Type B pancreatic cell (in vitro differentiated cells): ENCODE measurements at regions not wholly inside any gene's neighbourhood (a gene's known extent, or its start where the extent isn't known, plus 50 kb on each side); places are given as distances from the start of the nearest gene placed in this dataset.

Source experiments
- DNase-seq: peaks from one replicate; pipeline ENCODE4 v3.0.0; 2021; ENCODE audit warnings: mixed read lengths; ENCODE audit not compliant: unreplicated experiment; ENCODE audit errors: extremely low spot score
- H3K27ac Mint-ChIP-seq: 2 replicates; pipeline ENCODE4 v1.8.0; 2021; ENCODE audit warnings: mild to moderate bottlenecking, mixed read lengths
- H3K27me3 Mint-ChIP-seq: 2 replicates; pipeline ENCODE4 v1.8.0; 2021; ENCODE audit warnings: mixed read lengths
- H3K36me3 Mint-ChIP-seq: 2 replicates; pipeline ENCODE4 v1.8.0; 2021; ENCODE audit warnings: mixed read lengths
- H3K4me1 Mint-ChIP-seq: one replicate; pipeline ENCODE4 v1.8.0; 2021; ENCODE audit warnings: mixed read lengths; ENCODE audit not compliant: unreplicated experiment
- H3K4me3 Mint-ChIP-seq: 2 replicates; pipeline ENCODE4 v1.8.0; 2021; ENCODE audit warnings: mild to moderate bottlenecking, mixed read lengths
- H3K9me3 Mint-ChIP-seq: 2 replicates; pipeline ENCODE4 v1.8.0; 2021; ENCODE audit warnings: mixed read lengths
- TF ChIP-seq, protein P1 (sequence below): fragments of 200-600 bp; sonication (generic); conservative IDR thresholded peaks from 2 replicates; pipeline ENCODE4 v1.5.0; 2021; ENCODE audit warnings: antibody characterized with exemption, mild to moderate bottlenecking

DNA sequence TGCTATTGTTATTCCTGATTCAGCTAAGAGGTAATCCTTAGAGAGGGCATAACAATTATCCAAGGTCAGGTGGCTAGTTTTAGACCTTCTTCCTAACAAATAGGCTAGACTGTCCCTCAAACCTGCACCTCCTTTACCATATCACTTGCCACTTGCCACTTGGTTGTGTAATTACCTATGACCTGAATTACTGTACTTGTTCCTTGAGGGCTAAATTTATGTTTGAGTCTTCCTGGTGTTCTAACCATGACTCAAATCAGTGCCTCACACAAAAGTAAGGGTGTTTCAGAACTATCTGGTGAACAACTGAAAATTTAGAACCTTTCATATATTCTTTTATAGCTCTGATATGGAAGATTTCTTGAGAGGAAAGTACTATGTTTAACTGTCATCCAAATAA lies 365.8 kb upstream of the SEMA6D start:
- H3K9me3 Mint-ChIP-seq: no peaks in the 10 kb centered on the region
- no peaks in the 10 kb centered on the region for H3K27me3 Mint-ChIP-seq
- H3K36me3 Mint-ChIP-seq: no peaks in the 10 kb centered on the region
- TF ChIP-seq, protein P1, sequence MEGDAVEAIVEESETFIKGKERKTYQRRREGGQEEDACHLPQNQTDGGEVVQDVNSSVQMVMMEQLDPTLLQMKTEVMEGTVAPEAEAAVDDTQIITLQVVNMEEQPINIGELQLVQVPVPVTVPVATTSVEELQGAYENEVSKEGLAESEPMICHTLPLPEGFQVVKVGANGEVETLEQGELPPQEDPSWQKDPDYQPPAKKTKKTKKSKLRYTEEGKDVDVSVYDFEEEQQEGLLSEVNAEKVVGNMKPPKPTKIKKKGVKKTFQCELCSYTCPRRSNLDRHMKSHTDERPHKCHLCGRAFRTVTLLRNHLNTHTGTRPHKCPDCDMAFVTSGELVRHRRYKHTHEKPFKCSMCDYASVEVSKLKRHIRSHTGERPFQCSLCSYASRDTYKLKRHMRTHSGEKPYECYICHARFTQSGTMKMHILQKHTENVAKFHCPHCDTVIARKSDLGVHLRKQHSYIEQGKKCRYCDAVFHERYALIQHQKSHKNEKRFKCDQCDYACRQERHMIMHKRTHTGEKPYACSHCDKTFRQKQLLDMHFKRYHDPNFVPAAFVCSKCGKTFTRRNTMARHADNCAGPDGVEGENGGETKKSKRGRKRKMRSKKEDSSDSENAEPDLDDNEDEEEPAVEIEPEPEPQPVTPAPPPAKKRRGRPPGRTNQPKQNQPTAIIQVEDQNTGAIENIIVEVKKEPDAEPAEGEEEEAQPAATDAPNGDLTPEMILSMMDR: no peak
- DNase-seq: no peak
- peaks cover 6% of the 10 kb centered on the region for H3K4me1 Mint-ChIP-seq
- H3K27ac Mint-ChIP-seq: no peak overlapping the region
- H3K4me3 Mint-ChIP-seq: no peak overlapping the region

DNA sequence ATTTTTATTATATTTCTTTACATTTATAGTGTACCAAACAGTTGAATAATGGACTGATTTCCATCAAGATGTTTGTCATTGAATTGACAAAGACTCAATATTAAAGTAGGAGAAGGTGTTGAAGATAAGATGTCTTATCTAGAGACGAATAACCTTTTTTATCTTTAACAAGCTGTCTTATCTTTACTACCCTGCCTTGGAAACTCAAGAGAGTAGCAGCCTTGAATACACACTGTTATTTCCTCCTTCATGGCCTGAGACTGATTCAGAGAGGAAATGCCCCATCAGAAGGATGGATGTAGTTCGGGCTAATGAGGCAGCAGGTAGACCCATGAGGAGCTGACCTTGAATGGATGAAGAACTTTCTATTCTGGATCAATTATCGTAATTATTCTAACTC lies 365.1 kb upstream of the SEMA6D start:
- no peaks in the 10 kb centered on the region for H3K9me3 Mint-ChIP-seq
- H3K27me3 Mint-ChIP-seq: no peaks in the 10 kb centered on the region
- H3K36me3 Mint-ChIP-seq: no peaks in the 10 kb centered on the region
- H3K4me3 Mint-ChIP-seq: no peak overlapping the region
- H3K4me1 Mint-ChIP-seq: peaks cover 6% of the 10 kb centered on the region
- TF ChIP-seq, protein P1: no peak
- no peak for DNase-seq
- H3K27ac Mint-ChIP-seq: no peak overlapping the region

DNA sequence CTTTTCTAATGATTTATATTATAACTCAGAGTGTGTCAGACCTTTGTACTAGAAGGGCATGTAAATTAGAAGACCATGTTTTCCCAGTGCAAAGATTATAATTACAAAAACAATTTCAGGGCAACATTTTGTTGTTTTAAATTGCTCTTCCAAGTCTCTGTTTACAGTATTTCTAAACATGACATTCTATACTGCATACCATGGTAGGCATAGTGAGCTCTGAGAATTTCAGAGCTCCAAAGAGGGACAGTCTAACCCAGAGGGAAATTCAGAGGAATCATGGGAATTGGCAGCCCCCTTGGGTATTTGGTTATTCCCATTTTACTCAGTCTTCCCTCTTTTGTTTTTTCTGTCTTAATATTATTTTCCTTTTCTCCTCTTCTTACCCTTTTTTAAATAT lies 361.5 kb upstream of the SEMA6D start:
- no peak overlapping the region for H3K27ac Mint-ChIP-seq
- no peaks in the 10 kb centered on the region for H3K9me3 Mint-ChIP-seq
- no peaks in the 10 kb centered on the region for H3K27me3 Mint-ChIP-seq
- no peak for DNase-seq
- TF ChIP-seq, protein P1: no peak
- no peaks in the 10 kb centered on the region for H3K4me1 Mint-ChIP-seq
- H3K4me3 Mint-ChIP-seq: no peak overlapping the region
- H3K36me3 Mint-ChIP-seq: no peaks in the 10 kb centered on the region

DNA sequence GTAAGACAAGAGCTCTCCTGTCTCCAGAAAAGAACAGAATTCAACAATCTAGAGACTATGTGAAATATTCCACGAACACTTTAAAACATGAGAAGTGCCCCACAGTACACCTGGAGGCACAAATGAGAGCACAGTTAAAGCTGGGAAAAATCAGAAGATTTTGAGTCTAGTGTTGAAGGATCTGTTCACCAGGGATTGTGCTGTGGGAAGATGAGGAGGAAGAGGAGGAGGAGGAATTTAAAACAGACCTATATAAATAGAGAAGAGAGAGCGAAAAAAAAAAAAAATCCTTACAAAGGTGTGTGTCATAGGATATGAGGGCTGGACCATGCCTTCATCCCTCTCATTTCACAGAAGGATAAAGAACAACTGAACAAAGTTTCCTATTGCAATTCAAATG lies 361.0 kb upstream of the SEMA6D start:
- H3K9me3 Mint-ChIP-seq: no peaks in the 10 kb centered on the region
- DNase-seq: no peak
- TF ChIP-seq, protein P1: no peak
- H3K27ac Mint-ChIP-seq: no peak overlapping the region
- H3K36me3 Mint-ChIP-seq: no peaks in the 10 kb centered on the region
- H3K4me1 Mint-ChIP-seq: no peaks in the 10 kb centered on the region
- H3K27me3 Mint-ChIP-seq: no peaks in the 10 kb centered on the region
- no peak overlapping the region for H3K4me3 Mint-ChIP-seq

DNA sequence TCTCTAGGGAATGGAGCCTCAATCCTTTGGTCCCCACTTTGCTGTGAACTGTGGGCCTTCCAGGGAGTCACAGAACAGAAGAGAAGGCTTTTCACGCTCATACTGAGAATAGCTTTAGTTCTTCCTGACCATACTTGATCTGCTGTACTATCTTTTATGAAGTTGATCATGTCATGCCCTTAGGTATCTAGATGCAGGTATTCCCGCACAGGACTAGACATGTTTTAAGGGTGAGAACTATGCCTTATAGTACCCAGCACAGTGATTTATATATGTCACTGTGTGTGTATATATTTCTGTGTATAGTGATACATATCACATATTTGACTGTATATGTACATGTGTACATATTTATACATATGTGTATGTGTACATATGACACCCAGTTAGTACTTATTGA lies 358.4 kb upstream of the SEMA6D start:
- Mint-ChIP-seq H3K27ac (no peak overlapping the region), H3K27me3 (no peaks in the 10 kb centered on the region), H3K9me3 (no peaks in the 10 kb centered on the region), H3K36me3 (no peaks in the 10 kb centered on the region), H3K4me1 (peaks cover 8% of the 10 kb centered on the region), H3K4me3 (no peak overlapping the region)
- TF ChIP-seq, protein P1: no peak
- DNase-seq: no peak

DNA sequence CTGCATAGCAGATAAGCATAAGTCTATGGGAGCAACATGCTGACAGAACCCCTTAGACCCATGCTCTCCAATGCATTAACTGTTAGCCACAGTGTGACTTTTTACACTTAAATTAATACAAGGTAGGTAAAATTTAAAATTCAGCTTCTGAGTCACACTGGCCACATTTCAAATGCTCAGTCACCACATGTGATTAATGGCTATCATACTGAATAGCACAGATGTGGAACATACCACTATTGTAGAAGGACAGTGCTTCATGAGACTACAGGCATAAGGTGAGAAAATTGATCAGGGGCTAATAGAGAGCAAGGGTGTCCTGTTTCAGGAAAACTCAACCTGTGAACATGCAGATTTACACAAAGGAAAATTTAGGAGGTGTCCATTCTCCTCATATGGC lies 357.0 kb upstream of the SEMA6D start:
- no peak for DNase-seq
- Mint-ChIP-seq H3K27me3 (no peaks in the 10 kb centered on the region), H3K4me3 (no peak overlapping the region), H3K9me3 (no peaks in the 10 kb centered on the region), H3K4me1 (peaks cover 22% of the 10 kb centered on the region), H3K27ac (no peak overlapping the region), H3K36me3 (no peaks in the 10 kb centered on the region)
- TF ChIP-seq, protein P1: no peak
